GM18498 (cell line): ENCODE measurements at regions not wholly inside any gene's neighbourhood (a gene's known extent, or its start where the extent isn't known, plus 50 kb on each side); places are given as distances from the start of the nearest gene placed in this dataset.
"Not testable (repeated sequence)": the region's sequence is repeated elsewhere in the genome, so short reads cannot be mapped to it uniquely, and the experiment has no call there.

Experiments
- ATAC-seq: cut with Tn5 transposase; IDR thresholded peaks from one replicate; pipeline ENCODE4 v1.9.1; 2021; ENCODE audit warnings: mild to moderate bottlenecking, moderate library complexity; ENCODE audit not compliant: unreplicated experiment

GRCh38 chr1:9459816-9460407 lies 79.4 kb upstream of the SLC25A33 start:
- ATAC-seq: no peak

- no peak for ATAC-seq
These were observed 73.6 kb upstream of the SLC25A33 start for GRCh38 chr1:9465640-9466039.

- no peak for ATAC-seq
These were observed 72.2 kb upstream of the SLC25A33 start for GRCh38 chr1:9466780-9467758.

GRCh38 chr1:9469882-9470281 lies 69.4 kb upstream of the SLC25A33 start:
- ATAC-seq: not testable (repeated sequence)

GRCh38 chr1:9471679-9472078 lies 67.6 kb upstream of the SLC25A33 start:
- ATAC-seq: no peak

- no peak for ATAC-seq
These were observed 66.8 kb upstream of the SLC25A33 start for GRCh38 chr1:9472386-9473031.

GRCh38 chr1:9473032-9473807 lies 66.0 kb upstream of the SLC25A33 start:
- no peak for ATAC-seq

- no peak for ATAC-seq
These were observed 64.1 kb upstream of the SLC25A33 start for GRCh38 chr1:9475061-9475627.

GRCh38 chr1:9476790-9477463 lies 62.3 kb upstream of the SLC25A33 start:
- no peak for ATAC-seq

- no peak for ATAC-seq
These were observed 61.7 kb upstream of the SLC25A33 start for GRCh38 chr1:9477535-9477934.

GRCh38 chr1:9478021-9478420 lies 61.2 kb upstream of the SLC25A33 start:
- no peak for ATAC-seq

GRCh38 chr1:9481048-9481447 lies 58.2 kb upstream of the SLC25A33 start:
- ATAC-seq: no peak

- no peak for ATAC-seq
These were observed 56.9 kb upstream of the SLC25A33 start for GRCh38 chr1:9482403-9482802.

- no peak for ATAC-seq
These were observed 56.3 kb upstream of the SLC25A33 start for GRCh38 chr1:9482816-9483572.

GRCh38 chr1:9486466-9487140 lies 52.7 kb upstream of the SLC25A33 start:
- no peak for ATAC-seq
